Muscle of arm (tissue), 1 donor: ENCODE measurements at regions not wholly inside any gene's neighbourhood (a gene's known extent, or its start where the extent isn't known, plus 50 kb on each side); places are given as distances from the start of the nearest gene placed in this dataset.

Experiments
- DNase-seq: peaks from one replicate; pipeline ENCODE4 v3.0.0-alpha.2; 2013

- DNase-seq = no peak
Measured at GRCh38 chr13:82817133-82817532, 1065.1 kb downstream of the SLITRK1 start.

DNA sequence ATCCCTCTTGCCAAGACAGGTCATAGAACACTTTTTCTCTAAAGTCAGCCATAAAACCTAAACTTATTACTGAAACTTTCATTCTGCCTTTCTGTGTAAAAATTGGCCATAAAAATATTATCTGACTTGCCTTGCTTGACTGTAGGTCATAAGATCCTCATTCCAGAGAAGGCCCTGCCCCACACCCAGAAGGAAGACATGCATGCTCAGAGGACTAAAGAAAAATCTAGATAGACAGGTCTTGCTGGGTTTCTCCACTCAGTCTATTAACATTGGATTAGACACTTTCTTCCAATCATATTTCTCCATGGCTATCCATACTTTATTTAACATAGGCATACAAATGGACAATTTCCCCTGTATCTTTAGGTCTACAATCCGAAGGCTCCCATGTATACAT is 1066.5 kb downstream of the SLITRK1 start:
- DNase-seq = no peak

- DNase-seq = no peak
Measured at GRCh38 chr13:82803341-82803740, 1078.9 kb downstream of the SLITRK1 start.

DNA sequence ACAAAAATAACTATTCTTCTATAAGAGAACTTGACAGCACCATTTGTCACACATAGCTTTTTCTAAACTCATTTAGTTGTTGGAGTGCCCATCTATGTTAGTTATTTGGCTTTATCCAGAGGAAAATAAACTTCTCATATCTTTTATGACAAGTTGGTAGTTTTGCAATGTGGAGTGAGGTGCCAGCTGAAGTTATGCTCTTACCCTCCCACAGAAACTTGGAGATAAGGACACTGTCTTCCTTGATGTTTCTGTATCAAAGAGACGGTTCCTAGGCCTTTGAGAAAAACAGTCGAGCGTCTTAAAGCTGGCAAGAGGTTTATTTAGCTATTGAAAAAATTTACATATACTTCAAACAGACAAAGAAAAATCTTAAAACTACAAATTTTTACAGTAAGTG is 1079.7 kb downstream of the SLITRK1 start:
- DNase-seq = no peak

DNA sequence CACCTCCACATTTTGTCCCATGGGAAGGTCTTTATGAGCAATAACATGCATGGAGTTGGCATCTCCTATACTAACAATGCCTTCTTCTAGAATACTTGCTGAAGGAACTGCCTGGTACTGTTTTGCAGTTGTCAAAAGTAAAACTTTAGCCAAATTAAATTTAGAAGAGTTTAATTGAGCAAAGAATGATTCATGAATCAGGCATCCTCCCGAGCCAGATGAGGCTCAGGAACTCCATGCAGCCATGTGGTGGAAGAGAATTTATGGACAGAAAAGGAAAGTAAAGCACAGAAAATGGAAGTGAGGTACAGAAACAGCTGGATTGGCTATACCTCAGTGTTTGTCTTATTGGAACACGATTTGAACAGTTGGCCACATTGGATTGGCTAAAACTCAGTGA is 1081.9 kb downstream of the SLITRK1 start:
- no peak for DNase-seq

DNA sequence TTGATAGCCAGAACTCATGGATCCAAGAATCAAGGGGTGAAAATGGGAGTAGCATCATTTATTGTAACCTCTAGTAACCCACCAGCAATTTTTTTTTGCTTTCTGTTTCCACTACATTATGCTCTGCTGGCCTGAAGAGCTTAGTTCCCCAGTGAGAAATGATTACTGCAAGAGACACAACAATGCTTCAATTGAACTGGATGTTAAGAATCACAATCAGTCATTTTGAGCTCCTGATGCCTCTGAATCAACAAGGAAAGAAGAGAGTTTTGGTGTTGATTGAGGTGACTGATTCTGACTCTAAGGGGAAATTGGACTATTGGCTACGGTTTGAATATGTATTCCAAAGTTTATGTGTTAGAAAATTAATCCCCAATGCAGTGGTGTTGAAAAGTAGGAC is 1084.4 kb downstream of the SLITRK1 start:
- DNase-seq = no peak

DNA sequence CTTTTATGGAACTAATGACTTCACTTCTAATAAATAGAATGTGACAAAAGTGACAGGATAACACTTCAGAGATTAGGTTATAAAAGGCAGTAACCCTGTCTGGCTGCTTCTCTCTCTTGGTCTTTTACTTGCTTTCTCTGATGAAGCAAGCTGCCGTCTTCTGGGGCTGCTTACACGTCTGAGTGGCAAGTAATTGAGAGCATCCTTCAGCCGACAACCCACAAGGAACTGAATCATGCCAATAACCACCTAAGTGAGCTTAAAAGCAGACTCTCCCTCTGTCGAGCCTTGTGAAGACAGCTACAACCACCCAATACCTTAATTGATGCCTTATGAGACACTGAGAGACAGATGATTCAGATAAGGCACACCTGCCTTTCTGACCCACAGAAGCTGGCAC is 1091.2 kb downstream of the SLITRK1 start:
- no peak for DNase-seq

DNA sequence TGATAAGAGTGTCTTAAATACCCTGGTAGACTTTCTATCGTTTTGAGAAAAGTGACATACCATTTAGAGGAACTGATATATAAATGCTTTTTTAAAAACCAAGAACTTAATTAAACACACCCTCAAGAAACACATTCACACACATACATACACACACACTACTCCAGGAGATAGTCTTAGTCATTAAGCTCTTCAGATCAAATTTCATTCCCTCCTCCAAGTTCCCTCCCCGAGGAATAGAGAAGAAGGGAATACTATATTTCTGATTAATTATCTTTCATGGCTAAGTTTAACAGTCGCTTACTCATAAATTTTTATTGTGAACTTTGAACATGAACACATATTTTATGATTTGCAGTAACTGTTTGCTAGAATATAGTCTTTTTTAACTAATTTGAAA is 1109.5 kb downstream of the SLITRK1 start:
- DNase-seq = no peak

- DNase-seq = no peak
Measured at GRCh38 chr13:82766732-82767321, 1115.4 kb downstream of the SLITRK1 start.

- no peak for DNase-seq
Measured at GRCh38 chr13:82758044-82758443, 1124.2 kb downstream of the SLITRK1 start.

DNA sequence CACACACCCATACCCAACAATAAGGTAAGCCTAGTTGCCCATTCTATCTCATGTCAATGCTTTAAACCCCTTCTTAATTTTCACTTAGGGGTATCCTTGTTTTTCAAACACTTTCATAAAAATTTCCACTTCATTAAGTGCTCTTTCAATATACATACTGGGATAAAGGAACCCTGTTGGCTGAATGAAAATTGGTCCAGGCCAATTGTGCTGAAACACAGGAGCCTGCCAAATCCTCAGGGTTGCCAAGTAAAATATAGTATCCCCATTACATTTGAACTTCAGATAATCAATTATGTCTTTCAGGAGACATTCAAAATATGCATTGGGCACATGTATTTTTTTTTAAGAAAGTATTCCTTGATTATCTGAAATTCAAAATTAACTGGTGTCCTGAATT is 1131.1 kb downstream of the SLITRK1 start:
- DNase-seq = no peak

DNA sequence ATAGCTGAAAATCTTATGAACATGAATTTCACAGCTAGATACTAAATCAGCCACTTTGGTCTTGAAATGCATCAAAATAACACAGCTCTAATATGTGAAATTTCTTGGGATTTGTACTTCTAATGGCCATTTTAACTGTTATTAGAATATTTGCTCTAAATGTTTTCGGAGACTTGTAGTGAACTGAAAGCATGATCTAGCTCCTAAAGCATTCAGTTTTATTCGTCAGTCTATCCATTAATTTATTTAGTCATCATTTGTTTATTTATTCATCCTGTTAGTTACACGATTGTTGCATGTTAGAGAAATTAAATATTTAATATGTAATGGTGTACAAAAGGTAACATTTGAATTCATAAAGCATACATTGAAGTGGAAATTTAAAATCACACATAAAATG is 1132.7 kb downstream of the SLITRK1 start:
- DNase-seq = no peak

DNA sequence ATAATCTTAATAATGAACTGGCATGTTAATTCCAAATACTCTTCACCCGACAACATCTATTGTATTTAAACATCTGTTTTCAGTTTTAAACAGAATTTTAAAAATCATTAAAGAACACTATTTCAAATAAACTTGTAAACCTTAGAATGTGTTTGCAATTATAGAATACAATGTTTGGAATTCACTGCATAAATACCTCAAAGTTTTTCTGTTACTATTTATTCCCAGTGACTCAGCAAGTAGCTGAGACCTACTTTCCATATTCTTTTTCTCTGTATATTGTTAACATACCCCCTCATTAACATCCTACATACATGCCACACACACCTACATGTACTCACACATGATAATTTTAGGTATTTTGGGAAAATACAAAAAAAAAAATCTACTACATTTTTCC is 1134.3 kb downstream of the SLITRK1 start:
- DNase-seq = no peak

DNA sequence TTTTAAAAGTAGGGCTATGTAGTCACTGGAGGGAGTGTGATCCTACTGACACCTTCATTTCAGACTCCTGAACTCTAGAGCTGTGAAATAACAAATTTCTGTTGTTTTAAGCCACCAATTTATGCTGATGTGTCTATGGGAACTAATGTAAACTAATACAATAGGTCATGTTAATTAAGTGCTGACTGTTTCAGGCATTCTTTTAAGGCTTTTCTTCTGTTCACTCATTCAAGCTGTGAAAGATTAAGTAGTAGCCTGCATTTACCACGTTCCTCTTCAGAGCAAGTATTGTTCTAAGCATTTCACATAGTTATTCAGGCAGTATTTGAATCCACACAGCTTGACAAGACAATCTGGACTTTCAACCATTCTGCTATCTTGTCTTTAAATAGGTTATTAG is 1135.0 kb downstream of the SLITRK1 start:
- DNase-seq = no peak

DNA sequence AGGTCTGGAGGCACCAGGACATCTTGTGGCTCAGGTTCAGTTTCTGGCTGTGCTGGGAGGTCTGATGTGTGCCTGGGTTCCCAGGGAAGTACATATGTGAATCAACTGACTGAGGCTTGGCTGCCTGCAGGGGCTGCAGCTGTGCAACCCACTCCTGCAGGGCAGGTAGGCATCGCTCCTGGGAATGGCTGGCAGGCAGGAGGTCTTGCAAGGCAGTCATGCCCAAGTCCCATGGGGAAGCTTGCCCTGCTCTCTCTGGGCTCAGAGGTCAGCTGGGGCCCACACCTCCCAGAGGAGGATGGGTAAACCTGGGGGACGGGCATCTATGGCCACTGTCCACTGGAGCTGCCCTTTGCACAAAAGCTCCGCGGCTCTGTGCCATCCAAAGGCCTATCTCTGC is 1141.8 kb downstream of the SLITRK1 start:
- DNase-seq = no peak

DNA sequence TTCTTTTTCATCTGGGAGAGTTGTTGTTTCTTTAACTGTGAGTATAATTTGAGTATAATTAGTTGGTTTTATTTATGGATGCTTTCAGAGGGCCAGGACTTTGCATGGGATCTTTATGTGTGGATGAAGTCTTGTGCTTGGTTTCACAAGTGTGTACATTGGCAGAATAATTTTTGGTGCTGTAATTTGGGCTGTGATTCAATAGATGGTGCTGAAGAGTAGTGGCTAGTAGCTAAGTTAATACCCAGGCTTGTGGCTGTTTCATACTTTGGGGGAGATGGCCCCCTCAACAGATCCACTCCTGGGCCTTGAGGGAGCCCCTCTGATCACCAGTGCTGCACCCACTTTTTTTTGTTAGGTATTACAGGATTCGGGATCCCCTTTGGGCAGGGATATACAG is 1142.4 kb downstream of the SLITRK1 start:
- no peak for DNase-seq

DNA sequence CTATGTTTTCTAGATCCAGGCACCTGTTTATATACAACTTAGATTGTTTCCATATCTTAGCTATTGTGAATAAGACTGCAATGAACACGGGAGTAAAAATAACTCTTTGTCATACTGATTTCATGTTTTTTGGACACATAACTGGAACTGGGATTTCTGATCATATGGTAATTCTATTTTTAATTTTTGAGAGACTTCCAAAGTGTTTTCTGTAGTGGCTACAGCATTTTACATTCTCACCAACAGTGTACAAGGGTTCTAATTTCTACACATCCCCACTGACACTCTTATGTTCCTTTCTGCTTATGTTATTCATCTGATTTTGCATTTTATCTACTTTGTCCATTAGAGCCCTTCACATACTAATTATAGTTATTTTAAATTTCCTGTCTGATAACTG is 1152.9 kb downstream of the SLITRK1 start:
- no peak for DNase-seq

- peak; percentile 41 for DNase-seq
Measured at GRCh38 chr13:82720986-82721385, 1161.3 kb downstream of the SLITRK1 start.

GRCh38 chr13:82719987-82720386 is 1162.3 kb downstream of the SLITRK1 start:
- DNase-seq = no peak

DNA sequence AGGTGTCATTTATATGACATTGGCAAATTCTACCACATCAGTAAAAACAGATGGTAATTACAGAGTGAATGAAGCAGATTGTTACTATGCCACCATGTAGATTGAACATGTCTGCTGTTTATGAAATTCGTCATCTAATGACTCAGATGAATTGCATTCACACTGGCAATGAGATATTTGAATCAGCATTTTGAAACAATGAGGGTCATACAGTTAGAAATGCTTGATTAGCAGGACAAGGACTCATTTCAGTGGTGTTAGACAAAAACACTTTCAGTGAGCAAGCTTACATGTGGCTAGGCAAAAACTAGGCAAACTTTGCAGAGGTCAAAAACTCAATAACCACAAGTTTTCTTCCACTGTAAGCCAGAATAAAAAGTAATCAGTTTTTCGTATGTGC is 1165.0 kb downstream of the SLITRK1 start:
- DNase-seq = no peak

DNA sequence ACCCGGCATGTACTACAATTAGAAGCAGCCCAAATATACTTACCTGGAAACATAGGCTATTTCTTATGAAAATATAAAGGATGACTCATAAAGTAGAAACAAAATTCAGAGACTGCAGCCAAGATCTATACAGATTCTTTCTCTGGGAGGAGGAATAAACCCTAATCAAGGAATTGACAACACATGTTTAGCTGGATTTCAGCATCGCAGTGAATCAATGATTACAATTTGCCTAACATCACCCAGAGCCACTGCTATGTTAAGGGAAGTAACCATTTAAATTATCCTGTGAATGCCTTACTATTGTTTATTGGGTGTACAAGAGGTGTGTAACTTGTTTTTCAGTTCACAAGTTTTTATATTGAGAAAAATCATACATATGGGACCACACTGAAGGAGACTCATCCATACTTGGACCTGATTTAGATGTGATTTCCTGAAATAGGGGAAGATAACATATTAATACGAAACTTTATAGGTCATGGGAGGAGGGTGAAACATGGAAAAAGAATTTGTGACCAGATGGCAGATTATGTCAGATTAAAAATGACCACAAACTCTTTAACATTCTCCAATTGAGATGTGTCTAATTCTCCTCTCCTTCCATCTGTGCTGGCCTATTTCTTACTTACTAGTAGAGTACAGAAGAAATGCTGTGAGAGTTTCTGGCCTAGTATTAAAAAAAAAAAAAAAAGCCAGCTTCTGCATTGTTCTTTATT is 1168.4 kb downstream of the SLITRK1 start:
- no peak for DNase-seq

GRCh38 chr13:82702513-82702912 is 1179.8 kb downstream of the SLITRK1 start:
- DNase-seq = no peak

- DNase-seq = no peak
Measured at GRCh38 chr13:82701020-82701419, 1181.3 kb downstream of the SLITRK1 start.

GRCh38 chr13:82698941-82699340 is 1183.3 kb downstream of the SLITRK1 start:
- no peak for DNase-seq
